ENCODE measurements at regions not wholly inside any gene's neighbourhood (a gene's known extent, or its start where the extent isn't known, plus 50 kb on each side); places are given as distances from the start of the nearest gene placed in this dataset.

- no peak for TF ChIP-seq REST (IDR thresholded peaks at IDR 0.05; ENCODE audit: insufficient read depth in 1 of 2, low read depth in 2 of 2, low read length in 2 of 2)
- no peak for TF ChIP-seq SIN3A (IDR thresholded peaks at IDR 0.05; ENCODE audit: borderline replicate concordance, insufficient read depth, low read length)
- no peak for TF ChIP-seq POLR2AphosphoS5 (IDR thresholded peaks at IDR 0.05; ENCODE audit: low read depth, low read length)
- no peak for TF ChIP-seq FOXP2 (optimal IDR thresholded peaks at IDR 0.05; ENCODE audit: borderline replicate concordance, extremely low read depth, extremely low read length, insufficient read depth)
- TF ChIP-seq TAF1 (IDR thresholded peaks at IDR 0.05; ENCODE audit: borderline replicate concordance, insufficient read depth, low read length) = no peak
These were observed 255.1 kb upstream of the VEGFC start for GRCh38 chr4:177047851-177048174.

- TF ChIP-seq SIN3A (IDR thresholded peaks at IDR 0.05; ENCODE audit: borderline replicate concordance, insufficient read depth, low read length) = no peak
These were observed 258.1 kb upstream of the NEIL3 start for GRCh38 chr4:177051473-177052060.

- TF ChIP-seq REST (IDR thresholded peaks at IDR 0.05; ENCODE audit: insufficient read depth in 1 of 2, low read depth in 2 of 2, low read length in 2 of 2) (no peak), FOXP2 (optimal IDR thresholded peaks at IDR 0.05; ENCODE audit: borderline replicate concordance, extremely low read depth, extremely low read length, insufficient read depth) (no peak), SIN3A (IDR thresholded peaks at IDR 0.05; ENCODE audit: borderline replicate concordance, insufficient read depth, low read length) (no peak), TAF1 (IDR thresholded peaks at IDR 0.05; ENCODE audit: borderline replicate concordance, insufficient read depth, low read length) (no peak), POLR2AphosphoS5 (IDR thresholded peaks at IDR 0.05; ENCODE audit: low read depth, low read length) (no peak)
These were observed 257.3 kb upstream of the NEIL3 start for GRCh38 chr4:177052211-177052934.

- TF ChIP-seq POLR2AphosphoS5 (IDR thresholded peaks at IDR 0.05; ENCODE audit: low read depth, low read length) = no peak
- no peak for TF ChIP-seq REST (IDR thresholded peaks at IDR 0.05; ENCODE audit: insufficient read depth in 1 of 2, low read depth in 2 of 2, low read length in 2 of 2)
- TF ChIP-seq SIN3A (IDR thresholded peaks at IDR 0.05; ENCODE audit: borderline replicate concordance, insufficient read depth, low read length) = no peak
- TF ChIP-seq TAF1 (IDR thresholded peaks at IDR 0.05; ENCODE audit: borderline replicate concordance, insufficient read depth, low read length) = no peak
- no peak for TF ChIP-seq FOXP2 (optimal IDR thresholded peaks at IDR 0.05; ENCODE audit: borderline replicate concordance, extremely low read depth, extremely low read length, insufficient read depth)
These were observed 252.5 kb upstream of the NEIL3 start for GRCh38 chr4:177057186-177057585.

- TF ChIP-seq FOXP2 (optimal IDR thresholded peaks at IDR 0.05; ENCODE audit: borderline replicate concordance, extremely low read depth, extremely low read length, insufficient read depth) (no peak), REST (IDR thresholded peaks at IDR 0.05; ENCODE audit: insufficient read depth in 1 of 2, low read depth in 2 of 2, low read length in 2 of 2) (no peak)
These were observed 245.6 kb upstream of the NEIL3 start for GRCh38 chr4:177064116-177064515.

All from PFSK-1 (cell line).